Brain microvascular endothelial cell (primary cell): ENCODE measurements at regions not wholly inside any gene's neighbourhood (a gene's known extent, or its start where the extent isn't known, plus 50 kb on each side); places are given as distances from the start of the nearest gene placed in this dataset.

Experiments
- DNase-seq: peaks from one replicate; pipeline ENCODE4 v3.0.0-alpha.2; 2020
- H3K27ac ChIP-seq: fragments of 250-450 bp; sonication (Bioruptor Pico); 2 replicates; pipeline ENCODE4 v1.5.1; 2020; ENCODE audit warnings: mild to moderate bottlenecking, moderate library complexity
- H3K27me3 ChIP-seq: fragments of 250-450 bp; sonication (Bioruptor Pico); replicated peaks from 2 replicates; pipeline ENCODE4 v1.5.1; 2020; ENCODE audit warnings: mild to moderate bottlenecking
- H3K36me3 ChIP-seq: fragments of 250-450 bp; sonication (Bioruptor Pico); replicated peaks from 2 replicates; pipeline ENCODE4 v1.5.1; 2020; ENCODE audit warnings: mild to moderate bottlenecking
- H3K4me3 ChIP-seq: 2 replicates; pipeline ENCODE4 v1.5.1; 2011; ENCODE audit warnings: low read depth, mild to moderate bottlenecking, control low read depth, low read length, moderate library complexity
- CTCF ChIP-seq: IDR thresholded peaks from 2 replicates; pipeline ENCODE4 v1.5.1; 2011; ENCODE audit warnings: low read depth, mild to moderate bottlenecking, moderate library complexity, low read length, control low read depth, inconsistent platforms; ENCODE audit errors: missing control alignments
- in situ Hi-C: cut with HindIII; loops from 2 replicates; pipeline ENCODE4 v1.10.0; 2017; ENCODE audit warnings: low sequenced_read_pairs, low pct_ligation_motif_present

- no peak for TF ChIP-seq CTCF
- DNase-seq, result no peak
- H3K27ac ChIP-seq, result no peak overlapping the region
- no peak overlapping the region for H3K4me3 ChIP-seq
- no peaks in the 10 kb centered on the region for H3K27me3 ChIP-seq
- no peaks in the 10 kb centered on the region for H3K36me3 ChIP-seq
- in situ Hi-C loops, result no loop called here
Observed at GRCh38 chr16:17015702-17016101, 455.1 kb downstream of the XYLT1 start.

GRCh38 chr16:17017442-17017841, 453.3 kb downstream of the XYLT1 start:
- Histone ChIP-seq H3K36me3 (no peaks in the 10 kb centered on the region), H3K4me3 (no peak overlapping the region), H3K27me3 (no peaks in the 10 kb centered on the region), H3K27ac (no peak overlapping the region)
- no peak for DNase-seq
- in situ Hi-C loops, result no loop called here
- TF ChIP-seq CTCF, result no peak

GRCh38 chr16:17018585-17018939, 452.2 kb downstream of the XYLT1 start:
- DNase-seq, result no peak
- no peaks in the 10 kb centered on the region for H3K36me3 ChIP-seq
- no peak for TF ChIP-seq CTCF

GRCh38 chr16:17019366-17019765, 451.4 kb downstream of the XYLT1 start:
- no peak for TF ChIP-seq CTCF
- Histone ChIP-seq H3K27me3 (no peaks in the 10 kb centered on the region), H3K36me3 (no peaks in the 10 kb centered on the region), H3K4me3 (no peak overlapping the region), H3K27ac (no peak overlapping the region)
- in situ Hi-C loops, result no loop called here
- DNase-seq, result no peak

More at GRCh38 chr16:17018585-17018939, 452.2 kb downstream of the XYLT1 start:
- no peak overlapping the region for H3K4me3 ChIP-seq
- in situ Hi-C loops, result no loop called here
- no peaks in the 10 kb centered on the region for H3K27me3 ChIP-seq
- no peak overlapping the region for H3K27ac ChIP-seq

GRCh38 chr16:17023606-17024005, 447.2 kb downstream of the XYLT1 start:
- Histone ChIP-seq H3K27ac (no peak overlapping the region), H3K36me3 (no peaks in the 10 kb centered on the region), H3K4me3 (no peak overlapping the region), H3K27me3 (no peaks in the 10 kb centered on the region)
- DNase-seq, result no peak
- in situ Hi-C loops, result no loop called here
- TF ChIP-seq CTCF, result no peak

GRCh38 chr16:17024514-17024913, 446.2 kb downstream of the XYLT1 start:
- DNase-seq, result no peak
- H3K27ac ChIP-seq, result no peak overlapping the region
- in situ Hi-C loops, result no loop called here
- no peak overlapping the region for H3K4me3 ChIP-seq
- H3K27me3 ChIP-seq, result no peaks in the 10 kb centered on the region
- no peak for TF ChIP-seq CTCF
- no peaks in the 10 kb centered on the region for H3K36me3 ChIP-seq
